ENCODE measurements at regions not wholly inside any gene's neighbourhood (a gene's known extent, or its start where the extent isn't known, plus 50 kb on each side); places are given as distances from the start of the nearest gene placed in this dataset.

DNA sequence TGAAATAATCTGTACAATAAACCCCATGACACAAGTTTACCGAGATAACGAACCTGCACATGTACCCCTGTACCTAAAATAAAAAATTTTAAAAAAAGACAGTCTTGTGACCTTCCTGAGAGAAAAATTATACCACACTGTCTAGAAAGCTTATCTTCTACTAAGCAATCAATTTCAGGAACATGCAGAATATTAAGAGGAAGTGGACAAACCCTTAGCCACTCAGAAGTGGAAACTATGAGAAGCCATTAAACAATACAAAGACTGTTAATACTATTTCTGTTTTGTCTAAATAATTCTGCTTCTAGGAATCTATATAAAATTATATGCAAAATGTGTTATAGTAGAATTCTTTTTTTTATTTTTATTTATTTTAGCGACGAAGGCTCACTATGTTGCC, 93.9 kb downstream of the ADAMTS1 start:
- Mint-ChIP-seq H3K27me3 (ENCODE audit: low read depth, unreplicated experiment) (no peaks in the 10 kb centered on the region), H3K27ac (ENCODE audit: unreplicated experiment) (no peak overlapping the region), H3K9me3 (ENCODE audit: unreplicated experiment) (no peaks in the 10 kb centered on the region), H3K4me1 (ENCODE audit: low read depth, unreplicated experiment) (peaks cover 12% of the 10 kb centered on the region), H3K36me3 (ENCODE audit: low read depth, unreplicated experiment) (no peaks in the 10 kb centered on the region), H3K4me3 (ENCODE audit: unreplicated experiment) (no peak overlapping the region)
- Histone ChIP-seq H3K4me1 (ENCODE audit: insufficient read depth, low read length) (peaks cover 1% of the 10 kb centered on the region), H2AFZ (ENCODE audit: low read depth, low read length) (no peak overlapping the region), H4K20me1 (ENCODE audit: insufficient read depth, low read length) (no peaks in the 10 kb centered on the region), H3K36me3 (ENCODE audit: insufficient read depth, low read length) (no peaks in the 10 kb centered on the region), H3K27me3 (ENCODE audit: insufficient read depth, low read length) (no peaks in the 10 kb centered on the region), H3K4me2 (ENCODE audit: low read length) (no peak overlapping the region), H3K79me2 (ENCODE audit: insufficient read depth, low read length) (no peaks in the 10 kb centered on the region), H3K9ac (ENCODE audit: low read length) (no peak overlapping the region), H3K4me3 (ENCODE audit: insufficient read depth, low read depth, low read length) (no peak overlapping the region), H3K9me3 (ENCODE audit: insufficient read depth, low read depth, low read length) (no peaks in the 10 kb centered on the region), H3K27ac (ENCODE audit: low read depth, low read length) (no peak overlapping the region)
- no peak for TF ChIP-seq EZH2 (IDR thresholded peaks at IDR 0.05; ENCODE audit: insufficient read depth, low read length)
- TF ChIP-seq, protein P1, sequence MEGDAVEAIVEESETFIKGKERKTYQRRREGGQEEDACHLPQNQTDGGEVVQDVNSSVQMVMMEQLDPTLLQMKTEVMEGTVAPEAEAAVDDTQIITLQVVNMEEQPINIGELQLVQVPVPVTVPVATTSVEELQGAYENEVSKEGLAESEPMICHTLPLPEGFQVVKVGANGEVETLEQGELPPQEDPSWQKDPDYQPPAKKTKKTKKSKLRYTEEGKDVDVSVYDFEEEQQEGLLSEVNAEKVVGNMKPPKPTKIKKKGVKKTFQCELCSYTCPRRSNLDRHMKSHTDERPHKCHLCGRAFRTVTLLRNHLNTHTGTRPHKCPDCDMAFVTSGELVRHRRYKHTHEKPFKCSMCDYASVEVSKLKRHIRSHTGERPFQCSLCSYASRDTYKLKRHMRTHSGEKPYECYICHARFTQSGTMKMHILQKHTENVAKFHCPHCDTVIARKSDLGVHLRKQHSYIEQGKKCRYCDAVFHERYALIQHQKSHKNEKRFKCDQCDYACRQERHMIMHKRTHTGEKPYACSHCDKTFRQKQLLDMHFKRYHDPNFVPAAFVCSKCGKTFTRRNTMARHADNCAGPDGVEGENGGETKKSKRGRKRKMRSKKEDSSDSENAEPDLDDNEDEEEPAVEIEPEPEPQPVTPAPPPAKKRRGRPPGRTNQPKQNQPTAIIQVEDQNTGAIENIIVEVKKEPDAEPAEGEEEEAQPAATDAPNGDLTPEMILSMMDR (IDR thresholded peaks at IDR 0.05; ENCODE audit: insufficient read depth, low read depth, low read length), result no peak
- DNase-seq (ENCODE audit: low read depth), result no peak
- FAIRE-seq, result no peak

DNA sequence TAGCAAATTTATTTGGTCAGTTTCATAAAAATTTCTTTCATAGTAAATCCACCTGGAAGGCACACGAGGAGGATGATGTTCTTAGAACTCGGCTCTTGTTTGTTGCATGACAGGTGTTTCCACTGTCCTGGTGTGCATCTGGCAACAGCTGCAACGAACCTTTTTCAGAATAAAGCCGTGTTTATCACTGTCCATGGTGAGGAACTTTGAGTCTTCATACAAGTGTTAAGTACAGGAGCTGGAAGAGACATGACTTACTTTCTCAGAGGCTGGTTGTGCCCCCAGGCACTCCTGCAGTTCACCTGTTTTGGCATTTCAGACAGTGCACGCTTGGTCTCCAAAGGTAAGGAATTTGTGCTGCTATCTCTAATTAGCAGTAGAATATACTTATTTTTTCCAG, 97.1 kb downstream of the ADAMTS1 start:
- H4K20me1 ChIP-seq (ENCODE audit: insufficient read depth, low read length), result no peaks in the 10 kb centered on the region
- H3K4me3 ChIP-seq (ENCODE audit: insufficient read depth, low read depth, low read length), result no peak overlapping the region
- H3K27me3 ChIP-seq (ENCODE audit: insufficient read depth, low read length), result no peaks in the 10 kb centered on the region
- no peak overlapping the region for H3K9ac ChIP-seq (ENCODE audit: low read length)
- DNase-seq (ENCODE audit: low read depth) (no peak), FAIRE-seq (no peak)
- no peak overlapping the region for H3K27ac ChIP-seq (ENCODE audit: low read depth, low read length)
- H3K4me1 ChIP-seq (ENCODE audit: insufficient read depth, low read length), result no peaks in the 10 kb centered on the region
- no peak overlapping the region for H2AFZ ChIP-seq (ENCODE audit: low read depth, low read length)
- TF ChIP-seq, protein P1 (IDR thresholded peaks at IDR 0.05; ENCODE audit: insufficient read depth, low read depth, low read length), result no peak
- TF ChIP-seq EZH2 (IDR thresholded peaks at IDR 0.05; ENCODE audit: insufficient read depth, low read length), result no peak
- Mint-ChIP-seq H3K4me3 (ENCODE audit: unreplicated experiment) (no peak overlapping the region), H3K4me1 (ENCODE audit: low read depth, unreplicated experiment) (no peaks in the 10 kb centered on the region), H3K36me3 (ENCODE audit: low read depth, unreplicated experiment) (no peaks in the 10 kb centered on the region), H3K9me3 (ENCODE audit: unreplicated experiment) (no peaks in the 10 kb centered on the region), H3K27ac (ENCODE audit: unreplicated experiment) (no peak overlapping the region), H3K27me3 (ENCODE audit: low read depth, unreplicated experiment) (no peaks in the 10 kb centered on the region)
- H3K9me3 ChIP-seq (ENCODE audit: insufficient read depth, low read depth, low read length), result no peaks in the 10 kb centered on the region
- H3K36me3 ChIP-seq (ENCODE audit: insufficient read depth, low read length), result no peaks in the 10 kb centered on the region
- no peak overlapping the region for H3K4me2 ChIP-seq (ENCODE audit: low read length)
- H3K79me2 ChIP-seq (ENCODE audit: insufficient read depth, low read length), result no peaks in the 10 kb centered on the region

- H3K36me3 Mint-ChIP-seq (ENCODE audit: low read depth, unreplicated experiment), result no peaks in the 10 kb centered on the region
- Histone ChIP-seq H3K4me1 (ENCODE audit: insufficient read depth, low read length) (no peaks in the 10 kb centered on the region), H3K9ac (ENCODE audit: low read length) (no peak overlapping the region), H3K4me3 (ENCODE audit: insufficient read depth, low read depth, low read length) (no peak overlapping the region), H2AFZ (ENCODE audit: low read depth, low read length) (no peak overlapping the region), H3K27me3 (ENCODE audit: insufficient read depth, low read length) (no peaks in the 10 kb centered on the region), H3K79me2 (ENCODE audit: insufficient read depth, low read length) (no peaks in the 10 kb centered on the region), H4K20me1 (ENCODE audit: insufficient read depth, low read length) (no peaks in the 10 kb centered on the region), H3K27ac (ENCODE audit: low read depth, low read length) (no peak overlapping the region), H3K4me2 (ENCODE audit: low read length) (no peak overlapping the region), H3K9me3 (ENCODE audit: insufficient read depth, low read depth, low read length) (no peaks in the 10 kb centered on the region), H3K36me3 (ENCODE audit: insufficient read depth, low read length) (no peaks in the 10 kb centered on the region)
- H3K4me3 Mint-ChIP-seq (ENCODE audit: unreplicated experiment), result no peak overlapping the region
- TF ChIP-seq EZH2 (IDR thresholded peaks at IDR 0.05; ENCODE audit: insufficient read depth, low read length), result no peak
- TF ChIP-seq, protein P1 (IDR thresholded peaks at IDR 0.05; ENCODE audit: insufficient read depth, low read depth, low read length), result no peak
- no peak for DNase-seq (ENCODE audit: low read depth)
- no peaks in the 10 kb centered on the region for H3K27me3 Mint-ChIP-seq (ENCODE audit: low read depth, unreplicated experiment)
- FAIRE-seq, result no peak
- H3K4me1 Mint-ChIP-seq (ENCODE audit: low read depth, unreplicated experiment), result no peaks in the 10 kb centered on the region
- no peak overlapping the region for H3K27ac Mint-ChIP-seq (ENCODE audit: unreplicated experiment)
- H3K9me3 Mint-ChIP-seq (ENCODE audit: unreplicated experiment), result no peaks in the 10 kb centered on the region
Observed at GRCh38 chr21:26747216-26747615, 98.0 kb downstream of the ADAMTS1 start.
